Testis (tissue), 2 donors: ENCODE measurements at regions not wholly inside any gene's neighbourhood (a gene's known extent, or its start where the extent isn't known, plus 50 kb on each side); places are given as distances from the start of the nearest gene placed in this dataset.

Experiments used
- DNase-seq: peaks from one replicate; pipeline ENCODE4 v3.0.0-alpha.2; 2019
- H3K27ac ChIP-seq, 2 donors: fragments of 200-600 bp; sonication (generic); one replicate each; pipeline ENCODE4 v1.5.1; 2019
- H3K27me3 ChIP-seq: fragments of 200-600 bp; sonication (generic); one replicate; pipeline ENCODE4 v1.5.1; 2019
- H3K36me3 ChIP-seq: fragments of 200-600 bp; sonication (generic); one replicate; pipeline ENCODE4 v1.5.1; 2017; ENCODE audit warnings: low read depth; ENCODE audit errors: missing control alignments
- H3K4me1 ChIP-seq: fragments of 200-600 bp; sonication (generic); one replicate; pipeline ENCODE4 v1.5.1; 2019
- H3K4me3 ChIP-seq, 2 donors: fragments of 200-600 bp; sonication (generic); one replicate each; pipeline ENCODE4 v1.5.1; 2017 to 2019
- H3K9me3 ChIP-seq: fragments of 200-600 bp; sonication (generic); one replicate; pipeline ENCODE4 v1.5.1; 2017
- POLR2A ChIP-seq: fragments of 450-650 bp; IDR thresholded peaks from one replicate; pipeline ENCODE4 v1.6.1; 2017; ENCODE audit warnings: antibody characterized with exemption, mild to moderate bottlenecking, moderate library complexity
- WGBS, 2 donors: methylation state at CpG; one replicate each; pipeline ENCODE4 v1.1.5; 2018; 5-methylcytosine and 5-hydroxymethylcytosine counted together
- intact Hi-C: fragments of 100-400 bp; cut with DNase I; formaldehyde crosslinking; loops from one replicate; pipeline ENCODE4 v1.15.1; 2023; ENCODE audit warnings: low total_unique reads
- TF ChIP-seq, protein P1 (sequence below), 3 experiments: fragments of 450-650 bp in 2 of 3; fragments of 200-600 bp in 1 of 3; sonication (generic) in 1 of 3; IDR thresholded peaks; one replicate each; pipeline ENCODE4 v1.5.1; 2016 to 2019; ENCODE audit warnings: antibody characterized with exemption in 3 of 3, mild to moderate bottlenecking in 2 of 3, moderate library complexity in 1 of 3

DNA sequence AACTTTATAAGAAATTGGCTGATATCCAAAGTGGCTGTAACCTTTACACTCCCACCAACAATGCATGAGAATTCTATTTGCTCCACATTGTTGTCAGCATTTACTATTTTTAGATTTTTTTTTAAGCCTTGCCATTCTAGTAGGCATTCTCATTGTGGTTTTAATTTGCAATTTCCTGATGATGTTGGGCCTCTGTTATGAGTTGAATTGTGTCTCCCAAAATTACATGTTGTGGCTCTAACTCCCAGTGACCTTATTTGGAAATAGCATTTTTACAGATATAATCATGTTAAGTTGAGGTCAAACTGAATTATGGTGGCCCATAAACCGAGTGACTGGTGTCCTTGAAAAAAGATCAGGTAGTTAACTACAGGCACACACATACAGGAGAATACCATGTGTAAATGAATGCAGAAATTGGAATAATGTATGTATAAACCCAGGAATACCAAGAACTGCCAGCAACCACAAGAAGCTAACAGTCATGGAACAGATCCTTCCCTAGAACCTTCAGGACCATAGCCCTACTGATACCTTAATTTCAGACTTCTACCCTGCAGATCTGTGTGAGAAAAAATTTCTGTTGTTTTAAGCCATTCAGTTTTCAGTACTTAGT lies 348.8 kb upstream of the DAB1 start:
- Histone ChIP-seq H3K4me3 (no peak overlapping the region), H3K27me3 (no peaks in the 10 kb centered on the region), H3K27ac (no peak overlapping the region), H3K36me3 (no peaks in the 10 kb centered on the region), H3K9me3 (no peaks in the 10 kb centered on the region), H3K4me1 (no peaks in the 10 kb centered on the region)
- intact Hi-C loops: no loop called here
- no peak for DNase-seq
- TF ChIP-seq, protein P1, sequence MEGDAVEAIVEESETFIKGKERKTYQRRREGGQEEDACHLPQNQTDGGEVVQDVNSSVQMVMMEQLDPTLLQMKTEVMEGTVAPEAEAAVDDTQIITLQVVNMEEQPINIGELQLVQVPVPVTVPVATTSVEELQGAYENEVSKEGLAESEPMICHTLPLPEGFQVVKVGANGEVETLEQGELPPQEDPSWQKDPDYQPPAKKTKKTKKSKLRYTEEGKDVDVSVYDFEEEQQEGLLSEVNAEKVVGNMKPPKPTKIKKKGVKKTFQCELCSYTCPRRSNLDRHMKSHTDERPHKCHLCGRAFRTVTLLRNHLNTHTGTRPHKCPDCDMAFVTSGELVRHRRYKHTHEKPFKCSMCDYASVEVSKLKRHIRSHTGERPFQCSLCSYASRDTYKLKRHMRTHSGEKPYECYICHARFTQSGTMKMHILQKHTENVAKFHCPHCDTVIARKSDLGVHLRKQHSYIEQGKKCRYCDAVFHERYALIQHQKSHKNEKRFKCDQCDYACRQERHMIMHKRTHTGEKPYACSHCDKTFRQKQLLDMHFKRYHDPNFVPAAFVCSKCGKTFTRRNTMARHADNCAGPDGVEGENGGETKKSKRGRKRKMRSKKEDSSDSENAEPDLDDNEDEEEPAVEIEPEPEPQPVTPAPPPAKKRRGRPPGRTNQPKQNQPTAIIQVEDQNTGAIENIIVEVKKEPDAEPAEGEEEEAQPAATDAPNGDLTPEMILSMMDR (IDR thresholded peaks at IDR 0.05): no peak
- TF ChIP-seq POLR2A: no peak
- WGBS, 2 donors: 40 to 41% methylated on average over 1 of the region's 1 CpG

DNA sequence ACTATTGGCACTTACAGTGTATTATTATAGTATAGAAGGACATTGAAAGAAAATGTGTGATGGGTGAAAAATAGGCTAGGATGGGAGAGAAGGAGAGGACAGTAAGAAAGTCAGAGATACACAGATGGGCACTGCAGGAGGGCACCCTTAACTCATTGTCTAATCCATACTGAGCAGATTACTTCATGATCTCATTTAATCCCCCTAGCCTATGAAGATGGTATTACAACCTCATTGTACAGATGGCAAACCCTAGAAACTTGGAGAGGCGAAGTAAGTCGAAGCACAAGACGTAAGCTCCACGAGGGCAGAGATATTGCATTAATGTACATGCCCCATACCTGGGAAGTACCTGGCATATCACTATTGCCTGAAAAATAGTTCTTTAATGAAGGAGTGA lies 346.9 kb upstream of the DAB1 start:
- Histone ChIP-seq H3K9me3 (no peaks in the 10 kb centered on the region), H3K27me3 (no peaks in the 10 kb centered on the region), H3K4me3 (no peak overlapping the region), H3K4me1 (no peaks in the 10 kb centered on the region), H3K27ac (no peak overlapping the region), H3K36me3 (no peaks in the 10 kb centered on the region)
- TF ChIP-seq POLR2A: no peak
- TF ChIP-seq, protein P1 (IDR thresholded peaks at IDR 0.05): peak in 2 of 3 experiments; percentile 24 to 25
- WGBS, 2 donors: 88 to 91% methylated on average over 4 of the region's 4 CpGs
- DNase-seq: no peak
- intact Hi-C loops: no loop called here

DNA sequence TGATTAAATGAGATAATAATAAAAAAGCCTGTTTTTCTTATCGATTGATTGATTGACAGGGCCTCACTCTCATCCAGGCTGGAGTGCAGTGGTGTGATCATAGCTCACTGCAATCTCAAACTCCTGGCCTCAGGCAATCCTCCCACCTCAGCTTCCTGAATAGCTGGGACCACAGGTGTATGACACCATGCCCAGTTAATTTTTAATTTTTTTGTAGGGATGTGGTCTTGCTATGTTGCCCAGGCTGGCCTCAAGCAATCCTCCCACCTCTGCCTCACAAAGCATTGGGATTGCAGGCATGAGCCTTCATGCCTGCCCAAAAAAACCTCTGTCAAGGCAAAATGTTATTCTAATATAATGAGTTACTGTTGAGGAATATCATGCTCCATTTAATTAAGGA lies 346.4 kb upstream of the DAB1 start:
- H3K27me3 ChIP-seq: no peaks in the 10 kb centered on the region
- H3K4me1 ChIP-seq: no peaks in the 10 kb centered on the region
- no peaks in the 10 kb centered on the region for H3K36me3 ChIP-seq
- no peak overlapping the region for H3K27ac ChIP-seq
- H3K4me3 ChIP-seq: no peak overlapping the region
- intact Hi-C loops: no loop called here
- no peak for TF ChIP-seq POLR2A
- no peaks in the 10 kb centered on the region for H3K9me3 ChIP-seq
- no peak for DNase-seq
- WGBS, 2 donors: 78 to 83% methylated on average over 1 of the region's 1 CpG

DNA sequence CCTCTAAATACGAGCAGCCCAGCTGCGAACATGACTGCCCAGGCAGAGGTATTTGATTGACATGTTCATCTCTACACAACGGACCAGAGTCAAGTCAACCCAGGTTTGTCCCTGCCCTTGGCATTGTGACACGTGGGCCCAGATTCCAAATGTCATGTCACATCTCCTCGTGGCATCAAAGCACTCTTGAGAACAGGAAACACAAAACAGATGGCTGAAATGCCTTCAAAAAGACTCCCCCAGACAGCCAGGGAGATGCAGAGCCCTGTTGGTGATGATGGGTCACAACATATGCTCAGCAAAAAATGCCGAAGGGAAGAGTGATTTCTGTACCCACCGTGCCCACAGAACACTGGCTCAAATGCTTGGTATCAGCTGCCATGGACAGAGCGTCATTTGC lies 337.8 kb upstream of the DAB1 start:
- 49 to 57% methylated on average over 8 of the region's 8 CpGs for WGBS, 2 donors
- H3K4me1 ChIP-seq: no peaks in the 10 kb centered on the region
- H3K36me3 ChIP-seq: no peaks in the 10 kb centered on the region
- no peaks in the 10 kb centered on the region for H3K9me3 ChIP-seq
- intact Hi-C loops: no loop called here
- no peak for TF ChIP-seq POLR2A
- TF ChIP-seq, protein P1 (IDR thresholded peaks at IDR 0.05): no peak
- no peak overlapping the region for H3K27ac ChIP-seq
- no peak overlapping the region for H3K4me3 ChIP-seq
- no peaks in the 10 kb centered on the region for H3K27me3 ChIP-seq
- DNase-seq: no peak

DNA sequence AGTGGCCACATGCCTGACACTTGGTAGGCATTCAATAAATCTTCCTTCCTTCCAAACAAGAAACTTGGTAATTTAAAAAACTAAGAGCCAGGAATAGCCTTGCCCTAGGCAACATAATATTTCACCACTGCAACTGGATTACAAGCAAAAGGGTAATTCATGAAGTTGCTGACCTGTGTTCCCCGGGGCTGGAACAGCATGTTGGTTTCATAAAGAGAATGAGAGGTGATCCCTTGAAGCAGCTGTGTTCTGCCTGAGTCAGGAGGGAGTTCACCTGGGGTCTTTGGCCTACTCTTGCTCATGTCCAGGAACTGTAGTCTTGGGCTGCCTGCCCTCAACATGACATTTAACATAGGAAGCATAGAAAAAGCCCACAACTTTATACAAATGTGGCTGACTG lies 329.0 kb upstream of the DAB1 start:
- Histone ChIP-seq H3K27me3 (no peaks in the 10 kb centered on the region), H3K36me3 (no peaks in the 10 kb centered on the region), H3K4me3 (no peak overlapping the region), H3K9me3 (no peaks in the 10 kb centered on the region), H3K27ac (no peak overlapping the region), H3K4me1 (no peaks in the 10 kb centered on the region)
- DNase-seq: no peak
- WGBS, 2 donors: 73 to 82% methylated on average over 1 of the region's 1 CpG
- TF ChIP-seq, protein P1 (IDR thresholded peaks at IDR 0.05): no peak
- TF ChIP-seq POLR2A: no peak
- intact Hi-C loops: no loop called here
